ENCODE measurements at regions not wholly inside any gene's neighbourhood (a gene's known extent, or its start where the extent isn't known, plus 50 kb on each side); places are given as distances from the start of the nearest gene placed in this dataset.

GRCh38 chr9:93893194-93893593, 62.0 kb downstream of the BARX1 start:
- H3K4me1 ChIP-seq = no peaks in the 10 kb centered on the region
- no peak overlapping the region for H3K27ac ChIP-seq
- ATAC-seq (no peak), DNase-seq (no peak)
- intact Hi-C loops (cut with DNase I) = no loop called here
- H3K36me3 ChIP-seq = no peaks in the 10 kb centered on the region
- H3K9me3 ChIP-seq = peaks cover 0 to 17% (median 4%) of the 10 kb centered on the region in 11 donors
- no peak overlapping the region for H3K4me3 ChIP-seq
- no peak for TF ChIP-seq CTCF (IDR thresholded peaks at IDR 0.05)
- peaks cover 0 to 11% (median 0%) of the 10 kb centered on the region in 7 donors for H3K27me3 ChIP-seq

- H3K4me3 ChIP-seq = no peak overlapping the region
- no peaks in the 10 kb centered on the region for H3K4me1 ChIP-seq
- H3K9me3 ChIP-seq = peaks cover 0 to 20% (median 4%) of the 10 kb centered on the region in 11 donors
- DNase-seq (no peak), ATAC-seq (no peak)
- no peak overlapping the region for H3K27ac ChIP-seq
- 74 to 80% methylated on average over 4 of the region's 4 CpGs for WGBS, 2 donors
- intact Hi-C loops (cut with DNase I) = no loop called here
- no peak for TF ChIP-seq CTCF (IDR thresholded peaks at IDR 0.05)
- H3K27me3 ChIP-seq = peaks cover 0 to 11% (median 0%) of the 10 kb centered on the region in 7 donors
- no peaks in the 10 kb centered on the region for H3K36me3 ChIP-seq
Measured at GRCh38 chr9:93892748-93893147, 62.4 kb downstream of the BARX1 start.

GRCh38 chr9:93891549-93892310, 63.4 kb downstream of the BARX1 start:
- no peak for DNase-seq
- intact Hi-C loops (cut with DNase I) = no loop called here

GRCh38 chr9:93891050-93891449, 64.1 kb downstream of the BARX1 start:
- 75 to 76% methylated on average over 6 of the region's 6 CpGs for WGBS, 2 donors
- intact Hi-C loops (cut with DNase I) = no loop called here

More at GRCh38 chr9:93891549-93892310, 63.4 kb downstream of the BARX1 start:
- Histone ChIP-seq H3K4me1 (no peaks in the 10 kb centered on the region), H3K27ac (no peak overlapping the region), H3K36me3 (no peaks in the 10 kb centered on the region), H3K9me3 (peaks cover 0 to 21% (median 4%) of the 10 kb centered on the region in 11 donors), H3K4me3 (no peak overlapping the region), H3K27me3 (peaks cover 0 to 15% (median 0%) of the 10 kb centered on the region in 7 donors)
- no peak for ATAC-seq
- 75 to 78% methylated on average over 4 of the region's 4 CpGs for WGBS, 2 donors
- no peak for TF ChIP-seq CTCF (IDR thresholded peaks at IDR 0.05)

More at GRCh38 chr9:93891050-93891449, 64.1 kb downstream of the BARX1 start:
- ATAC-seq (no peak), DNase-seq (no peak)
- no peaks in the 10 kb centered on the region for H3K36me3 ChIP-seq
- no peak overlapping the region for H3K4me3 ChIP-seq
- H3K4me1 ChIP-seq = no peaks in the 10 kb centered on the region
- TF ChIP-seq CTCF (IDR thresholded peaks at IDR 0.05) = no peak
- H3K9me3 ChIP-seq = peaks cover 0 to 21% (median 4%) of the 10 kb centered on the region in 11 donors
- peaks cover 0 to 15% (median 0%) of the 10 kb centered on the region in 7 donors for H3K27me3 ChIP-seq
- no peak overlapping the region for H3K27ac ChIP-seq
